COR-L47 (cell line): ENCODE measurements at regions not wholly inside any gene's neighbourhood (a gene's known extent, or its start where the extent isn't known, plus 50 kb on each side); places are given as distances from the start of the nearest gene placed in this dataset.

ENCODE experiments used
- DNase-seq: peaks from one replicate; lab custom pipeline; 2025; lab: John Stamatoyannopoulos, UW

DNA sequence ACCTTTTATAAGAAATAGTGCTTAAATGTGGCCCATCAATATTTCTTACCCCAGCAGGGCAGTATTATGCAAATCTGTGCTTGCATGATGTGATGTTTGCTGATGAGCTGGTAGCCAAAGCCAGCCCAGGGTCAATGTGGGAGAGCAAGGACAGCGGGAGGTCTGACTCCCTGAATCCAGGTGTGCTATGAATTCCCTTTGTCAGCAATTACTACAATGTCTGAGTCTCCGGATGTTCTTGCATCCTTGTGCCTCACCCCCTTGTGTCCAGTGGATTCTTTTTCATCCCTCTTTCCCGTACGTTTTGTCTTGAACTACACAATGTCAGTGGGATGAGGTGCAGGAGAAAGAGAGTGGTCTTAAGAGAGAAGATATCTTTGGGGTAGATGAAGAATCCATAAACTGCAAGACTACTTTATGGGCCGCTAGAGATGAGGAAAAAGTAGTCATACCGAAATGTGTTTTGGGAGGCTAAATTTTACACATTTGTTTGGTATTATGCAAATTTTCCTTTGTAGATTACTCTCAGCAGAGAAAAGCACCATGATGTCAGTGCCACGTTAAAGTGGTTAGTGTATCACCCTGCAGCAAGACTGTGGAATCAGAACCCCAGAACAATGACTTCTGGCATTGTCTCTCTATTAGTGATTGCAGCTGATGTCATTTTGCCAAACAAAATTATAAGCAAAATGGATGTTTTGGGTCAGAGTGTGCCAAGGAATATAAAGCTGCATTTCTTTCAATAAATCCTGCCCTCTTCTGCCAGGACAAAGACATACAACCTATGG is 53.5 kb upstream of the TSHZ3 start:
- no peak for DNase-seq

DNA sequence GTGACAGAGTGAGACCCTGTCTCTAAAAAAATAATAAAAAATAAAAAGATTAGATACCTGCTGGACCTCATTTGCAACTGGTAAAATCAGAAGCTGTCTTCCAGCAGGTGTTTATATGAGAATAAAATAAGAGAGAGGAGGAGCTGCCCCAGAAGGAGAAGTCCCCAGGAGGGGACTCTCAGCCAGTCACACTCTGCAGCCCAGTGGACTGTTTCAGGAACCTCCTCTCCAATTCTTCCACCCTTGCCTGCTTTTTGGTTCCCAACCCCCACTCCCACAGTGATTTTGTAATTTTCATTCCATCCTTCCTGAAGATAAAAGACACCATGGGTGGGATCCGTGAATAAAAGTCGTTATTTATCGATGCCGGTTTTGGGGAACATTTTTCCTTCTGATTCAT is 56.9 kb upstream of the TSHZ3 start:
- no peak for DNase-seq

GRCh38 chr19:31408460-31409124 is 59.4 kb upstream of the TSHZ3 start:
- DNase-seq: no peak

GRCh38 chr19:31413353-31413752 is 64.1 kb upstream of the TSHZ3 start:
- no peak for DNase-seq

DNA sequence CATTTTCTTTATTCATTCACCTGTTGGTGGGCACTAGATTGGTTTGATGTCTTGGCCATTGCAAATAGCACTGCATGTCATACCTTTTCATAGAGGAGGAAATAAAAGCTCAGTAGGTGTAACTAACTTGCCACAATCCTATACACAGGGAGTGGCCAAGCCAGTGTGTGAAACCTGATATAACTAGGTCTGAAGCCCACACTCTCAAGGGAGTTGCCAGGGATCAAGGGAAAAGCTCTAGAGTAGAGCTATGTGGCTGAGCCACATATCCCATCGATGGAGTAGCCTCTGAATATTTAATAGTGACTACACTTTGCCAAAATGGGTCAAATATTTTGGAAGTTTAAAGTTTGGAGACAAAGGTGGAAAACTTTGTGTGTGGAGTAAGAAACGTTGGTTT is 66.1 kb upstream of the TSHZ3 start:
- no peak for DNase-seq

DNA sequence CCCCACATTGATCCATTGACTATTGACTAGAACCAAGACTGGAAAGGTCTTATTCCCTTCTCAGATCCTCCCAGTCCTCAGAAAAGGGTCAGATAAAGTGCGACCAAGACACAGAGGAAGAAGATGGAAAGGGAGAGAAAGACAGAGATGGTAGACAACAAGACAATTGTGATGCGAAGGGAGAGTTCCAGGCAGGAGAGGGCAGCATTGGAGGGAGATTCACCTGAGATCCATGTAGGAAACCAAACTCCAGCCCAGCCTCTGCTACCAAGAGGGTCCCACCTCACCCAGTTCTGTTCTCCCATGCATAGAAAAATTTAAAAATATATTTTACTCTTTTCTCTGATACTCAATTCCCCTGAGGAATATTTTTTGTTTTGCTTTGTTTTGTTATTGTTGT is 67.3 kb upstream of the TSHZ3 start:
- no peak for DNase-seq

DNA sequence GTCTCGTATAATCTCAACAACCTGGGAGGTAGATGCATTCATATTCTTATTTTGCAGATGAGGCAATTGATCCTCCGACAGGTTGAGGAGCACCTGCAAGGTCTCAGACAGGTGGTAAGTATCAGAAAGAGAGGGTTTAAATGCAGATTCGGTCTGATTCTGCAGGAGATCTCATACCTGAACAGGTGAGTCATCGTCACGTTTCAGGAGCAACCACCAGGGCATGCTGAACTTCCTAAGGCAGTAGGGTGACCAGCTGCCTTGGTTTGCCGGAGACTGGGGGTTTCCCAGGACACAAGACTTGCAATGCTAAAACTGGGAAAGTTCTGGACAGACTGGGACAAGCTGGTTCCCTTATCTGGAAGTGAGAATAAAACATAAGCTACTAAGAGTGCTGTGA is 68.8 kb upstream of the TSHZ3 start:
- no peak for DNase-seq

DNA sequence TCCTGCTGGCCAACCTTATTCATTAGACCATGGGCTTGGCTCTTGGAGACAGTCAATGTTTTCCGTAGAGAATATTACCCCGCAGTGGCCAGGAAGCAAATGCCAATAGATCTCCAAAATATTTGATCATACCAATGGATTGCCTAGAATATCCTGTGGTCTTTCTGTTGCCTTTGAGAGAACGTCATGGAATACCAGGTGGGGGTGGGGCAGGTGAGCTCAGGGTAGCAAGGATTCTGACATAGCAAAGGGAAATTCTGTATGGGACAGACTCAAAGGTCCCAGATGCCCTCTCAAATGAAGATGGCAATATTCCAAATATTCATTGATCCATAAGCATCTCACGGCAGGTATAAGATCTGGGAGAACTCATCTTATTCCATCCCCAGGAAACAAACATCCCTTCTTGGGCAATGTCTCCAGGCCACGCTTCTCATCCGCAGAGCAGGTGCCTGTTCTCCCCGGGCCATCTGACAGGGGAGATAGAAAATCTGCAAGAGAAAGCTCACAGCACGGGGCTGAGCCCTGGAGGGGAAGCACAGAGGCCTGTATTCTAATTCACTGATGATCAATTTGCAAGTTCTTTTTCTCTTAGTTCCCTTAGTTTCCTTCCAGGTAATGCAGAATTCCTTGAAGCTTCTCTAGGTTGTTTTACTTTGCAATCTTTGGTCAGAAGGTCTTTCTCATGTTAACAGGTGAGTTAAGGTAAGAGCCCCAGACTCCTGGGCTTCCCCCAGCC is 69.6 kb upstream of the TSHZ3 start:
- DNase-seq: no peak

GRCh38 chr19:31419871-31420445 is 70.7 kb upstream of the TSHZ3 start:
- no peak for DNase-seq

- DNase-seq: no peak
Measured at GRCh38 chr19:31421082-31421481, 71.8 kb upstream of the TSHZ3 start.

- no peak for DNase-seq
Measured at GRCh38 chr19:31421856-31422255, 72.6 kb upstream of the TSHZ3 start.

DNA sequence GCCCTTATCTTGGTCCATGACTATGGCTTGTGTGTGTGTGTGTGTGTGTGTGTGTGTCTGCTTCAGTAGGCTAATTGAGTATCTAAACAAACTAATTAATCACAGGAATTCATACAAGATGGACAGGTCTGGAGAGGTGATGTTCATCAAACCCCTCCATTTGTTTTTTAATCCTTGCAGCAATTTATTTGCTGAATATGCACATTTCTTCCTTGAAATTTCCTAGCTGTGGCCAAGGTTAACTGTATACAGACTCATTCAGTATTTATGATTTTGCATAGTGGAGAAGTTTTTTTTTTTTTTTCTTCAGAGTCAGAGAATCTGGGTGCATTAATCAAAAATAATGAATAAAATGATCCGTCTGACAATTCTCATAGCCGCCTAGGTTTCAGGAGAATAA is 74.7 kb upstream of the TSHZ3 start:
- no peak for DNase-seq

- DNase-seq: no peak
Measured at GRCh38 chr19:31424861-31425620, 75.8 kb upstream of the TSHZ3 start.

DNA sequence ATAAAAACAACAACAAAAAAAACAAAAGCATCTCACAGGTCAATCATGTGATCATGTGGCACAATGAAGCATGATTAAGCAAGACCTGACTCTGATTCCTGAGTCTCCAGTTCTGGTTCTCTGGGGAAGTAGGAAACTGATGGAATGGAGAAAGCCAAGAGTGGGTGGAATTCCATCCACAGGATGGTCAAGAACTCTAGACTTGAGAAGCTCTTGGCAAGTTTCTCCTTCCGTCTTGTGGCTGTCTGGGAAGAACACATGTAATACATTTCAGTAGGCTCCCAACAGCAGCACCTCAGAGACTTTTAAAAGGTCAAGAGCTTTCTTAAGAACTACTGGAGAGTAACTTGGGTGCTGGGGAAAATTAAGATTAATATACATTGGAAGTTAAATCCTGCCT is 78.6 kb upstream of the TSHZ3 start:
- DNase-seq: no peak

DNA sequence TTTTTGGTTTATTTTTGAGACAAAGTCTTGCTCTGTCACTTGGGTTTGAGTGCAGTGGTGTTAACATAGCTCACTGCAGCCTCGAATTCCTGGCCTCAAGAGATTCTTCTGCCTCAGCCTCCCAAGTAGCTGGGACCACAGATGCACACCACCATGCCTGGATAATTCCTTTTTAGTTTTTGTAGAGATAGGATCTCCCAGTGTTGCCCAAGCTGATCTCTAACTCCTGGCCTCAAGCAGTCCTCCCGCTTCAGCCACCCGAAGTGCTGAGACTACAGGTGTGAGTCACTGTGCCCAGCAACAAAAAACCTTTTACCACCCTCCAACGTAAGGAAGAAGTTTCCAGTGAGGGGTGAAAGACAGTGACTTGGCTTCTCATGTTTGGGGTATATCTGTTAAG is 81.1 kb upstream of the TSHZ3 start:
- no peak for DNase-seq

GRCh38 chr19:31432201-31432810 is 83.1 kb upstream of the TSHZ3 start:
- no peak for DNase-seq

- DNase-seq: no peak
Measured at GRCh38 chr19:31436121-31436776, 87.0 kb upstream of the TSHZ3 start.

DNA sequence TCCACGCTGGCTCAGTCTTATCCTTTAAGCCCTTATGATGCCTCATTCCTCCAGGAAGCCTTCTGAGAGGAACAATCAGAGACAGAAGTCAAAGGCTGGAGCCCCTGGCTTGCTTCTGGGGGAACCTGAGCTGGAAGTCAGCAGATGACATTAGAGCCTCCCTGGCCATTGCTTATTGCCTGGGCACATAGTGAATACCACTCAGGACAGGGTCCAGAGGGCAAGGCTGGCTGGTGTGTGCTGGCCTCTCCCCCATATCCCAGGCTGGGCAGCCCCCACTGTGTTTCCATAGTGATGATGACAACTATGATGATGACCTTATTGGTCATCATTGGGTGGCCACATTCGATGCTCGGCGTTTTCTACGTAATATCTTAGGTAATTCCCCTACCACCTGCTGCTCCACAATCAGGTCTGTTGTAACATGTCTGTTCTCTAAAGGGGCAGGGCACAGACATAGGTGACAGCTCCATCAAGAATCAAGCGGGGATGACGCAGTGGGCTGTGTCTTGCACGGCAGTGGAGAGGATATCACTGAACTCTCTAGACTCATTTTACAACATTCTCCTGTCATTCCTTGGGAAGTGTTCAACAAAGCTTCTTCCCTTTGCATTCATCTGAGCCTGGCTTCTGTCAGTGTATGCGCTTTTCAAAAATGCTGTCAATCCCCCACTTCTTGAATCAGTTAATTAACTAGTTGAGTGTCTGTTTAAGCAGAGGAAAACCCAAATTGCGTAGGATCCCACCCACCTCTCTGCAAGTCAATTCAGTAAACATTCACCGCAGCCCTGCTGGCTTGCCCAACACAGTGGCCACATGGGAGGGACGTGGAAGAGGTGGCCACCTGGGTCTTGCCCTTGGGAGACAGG is 89.4 kb upstream of the TSHZ3 start:
- no peak for DNase-seq

GRCh38 chr19:31439270-31439573 is 90.0 kb upstream of the TSHZ3 start:
- DNase-seq: no peak

DNA sequence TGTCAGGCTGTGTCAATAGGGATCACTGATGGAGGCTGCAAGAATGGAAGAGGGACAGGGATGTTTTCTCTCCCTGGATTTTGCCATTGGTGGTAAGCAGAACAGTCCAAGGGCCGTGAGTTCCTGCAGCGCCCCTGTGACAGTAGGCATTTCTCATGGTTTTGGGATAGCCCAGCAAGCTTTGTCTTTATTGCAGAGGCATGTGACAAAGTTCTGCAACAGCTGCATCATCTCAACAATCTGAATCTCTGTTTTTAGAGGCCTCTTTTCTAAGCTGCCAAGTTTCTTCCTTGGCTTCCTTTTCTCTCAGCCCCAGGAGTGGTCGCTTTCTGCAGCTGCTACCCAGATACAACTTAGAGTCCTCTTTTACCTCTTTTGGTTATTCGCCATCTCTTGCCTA is 95.7 kb upstream of the TSHZ3 start:
- no peak for DNase-seq
